K562 (cell line): ENCODE measurements at regions not wholly inside any gene's neighbourhood (a gene's known extent, or its start where the extent isn't known, plus 50 kb on each side); places are given as distances from the start of the nearest gene placed in this dataset.

Source experiments
- MXI1 ChIP-seq: IDR thresholded peaks from 2 replicates; pipeline ENCODE4 v1.6.1; 2011; ENCODE audit warnings: low read depth, mild to moderate bottlenecking, improper control_type of control experiment, low read length
- NRF1 ChIP-seq, 2 experiments: fragments of 450-650 bp; IDR thresholded peaks in 1 of 2; conservative IDR thresholded peaks in 1 of 2; 2 replicates each; pipeline ENCODE4 v1.6.1; 2014; ENCODE audit warnings: mild to moderate bottlenecking in 2 of 2
- POLR2AphosphoS2 ChIP-seq: IDR thresholded peaks from 2 replicates; pipeline ENCODE4 v1.6.1; 2012; ENCODE audit warnings: low read length, improper control_type of control experiment
- RAD21 ChIP-seq, 2 experiments: fragments of 250-450 bp in 1 of 2; fragments of 450-650 bp in 1 of 2; sonication (Bioruptor Pico) in 1 of 2; formaldehyde crosslinking in 1 of 2; IDR thresholded peaks in 1 of 2; conservative IDR thresholded peaks in 1 of 2; 2 replicates each; pipeline versions ENCODE4 v1.4.0 to v1.8.0; 2020 to 2022; ENCODE audit warnings: mild to moderate bottlenecking in 2 of 2, moderate library complexity in 1 of 2
- U2AF2 ChIP-seq: fragments of 200-400 bp; formaldehyde crosslinking; optimal IDR thresholded peaks from 2 replicates; pipeline ENCODE3; 2017; ENCODE audit warnings: low read depth, mild to moderate bottlenecking, low read length
- XRCC5 ChIP-seq: fragments of 200-400 bp; formaldehyde crosslinking; IDR thresholded peaks from 2 replicates; pipeline ENCODE4 v1.6.1; 2017; ENCODE audit warnings: low read depth, mild to moderate bottlenecking, low read length
- ZBTB17 ChIP-seq: fragments of 450-650 bp; formaldehyde crosslinking; IDR thresholded peaks from 2 replicates; pipeline ENCODE4 v1.4.0; 2020; ENCODE audit warnings: mild to moderate bottlenecking
- ZBTB8A ChIP-seq: fragments of 450-650 bp; IDR thresholded peaks from 2 replicates; pipeline ENCODE4 v1.6.1; 2018; ENCODE audit warnings: mild to moderate bottlenecking, moderate library complexity; ENCODE audit not compliant: partially characterized antibody
- ZNF174 ChIP-seq: fragments of 250-450 bp; sonication (Bioruptor Pico); IDR thresholded peaks from 2 replicates; pipeline ENCODE4 v1.4.0; 2020; ENCODE audit warnings: mild to moderate bottlenecking
- ZNF707 ChIP-seq: fragments of 250-450 bp; sonication (Bioruptor Pico); conservative IDR thresholded peaks from 2 replicates; pipeline ENCODE4 v1.8.0; 2022; ENCODE audit warnings: inconsistent platforms, mild to moderate bottlenecking, moderate library complexity
- TF ChIP-seq, protein P1 (sequence below): fragments of 250-450 bp; sonication (Bioruptor Pico); IDR thresholded peaks from 2 replicates; pipeline ENCODE4 v1.4.0; 2020

DNA sequence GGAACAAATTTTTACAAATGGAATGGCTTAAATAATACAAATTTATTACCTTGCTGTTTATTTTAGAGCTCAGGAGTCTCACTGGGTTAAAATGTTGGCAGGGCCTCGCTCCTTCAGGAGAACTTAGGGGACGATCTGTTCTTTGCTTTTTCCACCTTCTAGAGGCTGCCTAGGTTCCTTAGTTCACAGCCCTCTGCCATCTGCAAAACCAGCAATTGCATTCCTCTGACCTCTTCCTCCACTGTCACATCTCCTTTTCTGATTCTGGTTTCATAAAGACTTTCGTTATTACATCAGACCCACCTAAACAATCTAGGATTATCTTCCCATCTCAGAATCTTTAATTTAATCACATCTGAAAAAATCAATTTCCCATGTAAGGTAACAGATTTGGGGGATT, 249.6 kb upstream of the SPRY2 start:
- TF ChIP-seq MXI1 (no peak), ZBTB8A (no peak), RAD21 (CRISPR knock-in tag; conservative IDR thresholded peaks at IDR 0.05 in 1 of 2, IDR thresholded peaks at IDR 0.05 in 1 of 2) (no peak), ZBTB17 (CRISPR knock-in tag) (no peak), XRCC5 (no peak), ZNF707 (CRISPR knock-in tag) (no peak), ZNF174 (CRISPR knock-in tag) (no peak), U2AF2 (no peak), NRF1 (conservative IDR thresholded peaks at IDR 0.05 in 1 of 2, IDR thresholded peaks at IDR 0.05 in 1 of 2) (no peak), POLR2AphosphoS2 (no peak)
- TF ChIP-seq, protein P1, sequence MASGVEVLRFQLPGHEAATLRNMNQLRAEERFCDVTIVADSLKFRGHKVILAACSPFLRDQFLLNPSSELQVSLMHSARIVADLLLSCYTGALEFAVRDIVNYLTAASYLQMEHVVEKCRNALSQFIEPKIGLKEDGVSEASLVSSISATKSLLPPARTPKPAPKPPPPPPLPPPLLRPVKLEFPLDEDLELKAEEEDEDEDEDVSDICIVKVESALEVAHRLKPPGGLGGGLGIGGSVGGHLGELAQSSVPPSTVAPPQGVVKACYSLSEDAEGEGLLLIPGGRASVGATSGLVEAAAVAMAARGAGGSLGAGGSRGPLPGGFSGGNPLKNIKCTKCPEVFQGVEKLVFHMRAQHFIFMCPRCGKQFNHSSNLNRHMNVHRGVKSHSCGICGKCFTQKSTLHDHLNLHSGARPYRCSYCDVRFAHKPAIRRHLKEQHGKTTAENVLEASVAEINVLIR (CRISPR knock-in tag), result no peak
